ENCODE measurements at regions not wholly inside any gene's neighbourhood (a gene's known extent, or its start where the extent isn't known, plus 50 kb on each side); places are given as distances from the start of the nearest gene placed in this dataset.

GRCh38 chrX:99397879-99398278 is 1012.2 kb downstream of the PCDH19 start:
- in situ Hi-C loops (cut with MboI), result no loop called here
- H3K27ac ChIP-seq, result no peak overlapping the region
- no peak for TF ChIP-seq EZH2 (IDR thresholded peaks at IDR 0.05; ENCODE audit: insufficient read depth, poor library complexity, severe bottlenecking)
- TF ChIP-seq EZH2phosphoT487 (IDR thresholded peaks at IDR 0.05; ENCODE audit: insufficient read depth, low read depth), result no peak
- 17 to 25% methylated on average over 1 of the region's 1 CpG for WGBS, 2 experiments (ENCODE audit: low coverage in 1 of 2, low lambda C conversion rate in 2 of 2, missing lambda C conversion rate in 2 of 2)
- no peaks in the 10 kb centered on the region for H4K20me1 ChIP-seq (ENCODE audit: insufficient read depth)
- no peaks in the 10 kb centered on the region for H3F3A ChIP-seq (ENCODE audit: insufficient read depth)
- H3K9me3 ChIP-seq (ENCODE audit: low read depth), result no peaks in the 10 kb centered on the region
- no peaks in the 10 kb centered on the region for H3K79me2 ChIP-seq (ENCODE audit: insufficient read depth)
- H3K36me3 ChIP-seq (ENCODE audit: low read depth), result no peaks in the 10 kb centered on the region
- no peaks in the 10 kb centered on the region for H3K9me2 ChIP-seq (ENCODE audit: insufficient read depth)
- no peak for DNase-seq
- H3K4me3 ChIP-seq, result no peak overlapping the region
- H3K4me1 ChIP-seq (ENCODE audit: insufficient read depth), result no peaks in the 10 kb centered on the region
- H3K9ac ChIP-seq, result no peak overlapping the region
- H3K4me2 ChIP-seq (ENCODE audit: unreplicated experiment), result no peak overlapping the region
- no peaks in the 10 kb centered on the region for H3K27me3 ChIP-seq (replicated peaks; ENCODE audit: insufficient read depth)
- no peak overlapping the region for H2AFZ ChIP-seq

- Histone ChIP-seq H3K4me3 (no peak overlapping the region), H3K27ac (no peak overlapping the region), H3F3A (ENCODE audit: insufficient read depth) (no peaks in the 10 kb centered on the region), H2AFZ (no peak overlapping the region), H3K79me2 (ENCODE audit: insufficient read depth) (no peaks in the 10 kb centered on the region), H3K27me3 (replicated peaks; ENCODE audit: insufficient read depth) (no peaks in the 10 kb centered on the region), H3K9me3 (ENCODE audit: low read depth) (no peaks in the 10 kb centered on the region), H3K36me3 (ENCODE audit: low read depth) (no peaks in the 10 kb centered on the region), H3K4me2 (ENCODE audit: unreplicated experiment) (no peak overlapping the region), H3K4me1 (ENCODE audit: insufficient read depth) (no peaks in the 10 kb centered on the region), H4K20me1 (ENCODE audit: insufficient read depth) (no peaks in the 10 kb centered on the region), H3K9ac (no peak overlapping the region), H3K9me2 (ENCODE audit: insufficient read depth) (no peaks in the 10 kb centered on the region)
- WGBS, 2 experiments (ENCODE audit: low coverage in 1 of 2, low lambda C conversion rate in 2 of 2, missing lambda C conversion rate in 2 of 2), result 65 to 68% methylated on average over 2 of the region's 2 CpGs
- no peak for DNase-seq
- no peak for TF ChIP-seq EZH2 (IDR thresholded peaks at IDR 0.05; ENCODE audit: insufficient read depth, poor library complexity, severe bottlenecking)
- TF ChIP-seq EZH2phosphoT487 (IDR thresholded peaks at IDR 0.05; ENCODE audit: insufficient read depth, low read depth), result no peak
- in situ Hi-C loops (cut with MboI), result no loop called here
Observed at GRCh38 chrX:99394456-99394855, 1015.6 kb downstream of the PCDH19 start.

- Histone ChIP-seq H3K27me3 (replicated peaks; ENCODE audit: insufficient read depth) (no peaks in the 10 kb centered on the region), H3K4me2 (ENCODE audit: unreplicated experiment) (no peak overlapping the region), H3K9ac (no peak overlapping the region), H3K79me2 (ENCODE audit: insufficient read depth) (no peaks in the 10 kb centered on the region), H3K4me3 (no peak overlapping the region), H3K4me1 (ENCODE audit: insufficient read depth) (no peaks in the 10 kb centered on the region), H3F3A (ENCODE audit: insufficient read depth) (no peaks in the 10 kb centered on the region), H4K20me1 (ENCODE audit: insufficient read depth) (no peaks in the 10 kb centered on the region), H3K9me2 (ENCODE audit: insufficient read depth) (no peaks in the 10 kb centered on the region), H3K27ac (no peak overlapping the region), H3K36me3 (ENCODE audit: low read depth) (no peaks in the 10 kb centered on the region), H2AFZ (no peak overlapping the region), H3K9me3 (ENCODE audit: low read depth) (no peaks in the 10 kb centered on the region)
- in situ Hi-C loops (cut with MboI), result no loop called here
- 19 to 27% methylated on average over 3 to 5 of the region's 5 CpGs for WGBS, 2 experiments (ENCODE audit: low coverage in 1 of 2, low lambda C conversion rate in 2 of 2, missing lambda C conversion rate in 2 of 2)
- no peak for DNase-seq
- TF ChIP-seq EZH2 (IDR thresholded peaks at IDR 0.05; ENCODE audit: insufficient read depth, poor library complexity, severe bottlenecking) (no peak), EZH2phosphoT487 (IDR thresholded peaks at IDR 0.05; ENCODE audit: insufficient read depth, low read depth) (no peak)
Observed at GRCh38 chrX:99384594-99385374, 1025.3 kb downstream of the PCDH19 start.

- Histone ChIP-seq H3K9ac (no peak overlapping the region), H2AFZ (no peak overlapping the region), H3K27ac (no peak overlapping the region), H4K20me1 (ENCODE audit: insufficient read depth) (no peaks in the 10 kb centered on the region), H3K27me3 (replicated peaks; ENCODE audit: insufficient read depth) (no peaks in the 10 kb centered on the region), H3K79me2 (ENCODE audit: insufficient read depth) (no peaks in the 10 kb centered on the region), H3K36me3 (ENCODE audit: low read depth) (no peaks in the 10 kb centered on the region), H3K4me3 (no peak overlapping the region), H3K9me3 (ENCODE audit: low read depth) (no peaks in the 10 kb centered on the region), H3K4me1 (ENCODE audit: insufficient read depth) (no peaks in the 10 kb centered on the region), H3K4me2 (ENCODE audit: unreplicated experiment) (no peak overlapping the region), H3F3A (ENCODE audit: insufficient read depth) (no peaks in the 10 kb centered on the region), H3K9me2 (ENCODE audit: insufficient read depth) (no peaks in the 10 kb centered on the region)
- in situ Hi-C loops (cut with MboI), result no loop called here
- no peak for TF ChIP-seq EZH2 (IDR thresholded peaks at IDR 0.05; ENCODE audit: insufficient read depth, poor library complexity, severe bottlenecking)
- TF ChIP-seq EZH2phosphoT487 (IDR thresholded peaks at IDR 0.05; ENCODE audit: insufficient read depth, low read depth), result no peak
- 94% methylated on average over 4 of the region's 5 CpGs; no CpG with 5 or more reads in 1 of the 2 experiments for WGBS, 2 experiments (ENCODE audit: low coverage in 1 of 2, low lambda C conversion rate in 2 of 2, missing lambda C conversion rate in 2 of 2)
- no peak for DNase-seq
Observed at GRCh38 chrX:99383786-99384185, 1026.3 kb downstream of the PCDH19 start.
